GM21737 (cell line): ENCODE measurements at regions not wholly inside any gene's neighbourhood (a gene's known extent, or its start where the extent isn't known, plus 50 kb on each side); places are given as distances from the start of the nearest gene placed in this dataset.
"Not testable (repeated sequence)": the region's sequence is repeated elsewhere in the genome, so short reads cannot be mapped to it uniquely, and the experiment has no call there.

Experiments used
- ATAC-seq: cut with Tn5 transposase; IDR thresholded peaks from one replicate; pipeline ENCODE4 v1.9.1; 2021; ENCODE audit warnings: mild to moderate bottlenecking, moderate library complexity; ENCODE audit not compliant: unreplicated experiment

DNA sequence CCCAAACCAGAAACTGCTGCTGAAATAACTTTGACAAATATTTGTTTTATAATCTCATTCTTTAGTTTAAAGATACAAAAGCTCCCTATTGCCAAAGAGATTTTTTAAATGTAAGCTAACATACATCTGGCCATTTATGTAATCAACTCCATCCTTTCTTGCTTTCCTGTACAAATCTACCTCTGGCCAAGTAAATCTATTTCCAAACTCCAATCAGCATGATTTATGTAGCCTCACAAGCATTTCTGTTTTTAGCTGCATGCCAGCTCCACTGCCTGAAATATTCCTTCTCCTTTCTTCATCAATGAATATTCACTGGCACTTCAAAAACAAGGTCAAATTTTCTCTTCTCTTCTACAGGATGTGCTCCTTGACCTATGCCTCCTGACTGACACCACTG is 80.0 kb downstream of the SHOX2 start:
- no peak for ATAC-seq

DNA sequence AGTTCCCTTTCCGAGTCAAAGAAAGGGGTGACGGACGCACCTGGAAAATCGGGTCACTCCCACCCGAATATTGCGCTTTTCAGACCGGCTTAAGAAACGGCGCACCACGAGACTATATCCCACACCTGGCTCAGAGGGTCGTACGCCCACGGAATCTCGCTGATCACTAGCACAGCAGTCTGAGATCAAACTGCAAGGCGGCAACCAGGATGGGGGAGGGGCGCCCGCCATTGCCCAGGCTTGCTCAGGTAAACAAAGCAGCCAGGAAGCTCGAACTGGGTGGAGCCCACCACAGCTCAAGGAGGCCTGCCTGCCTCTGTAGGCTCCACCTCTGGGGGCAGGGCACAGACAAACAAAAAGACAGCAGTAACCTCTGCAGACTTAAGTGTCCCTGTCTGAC is 86.3 kb downstream of the SHOX2 start:
- not testable (repeated sequence) for ATAC-seq

DNA sequence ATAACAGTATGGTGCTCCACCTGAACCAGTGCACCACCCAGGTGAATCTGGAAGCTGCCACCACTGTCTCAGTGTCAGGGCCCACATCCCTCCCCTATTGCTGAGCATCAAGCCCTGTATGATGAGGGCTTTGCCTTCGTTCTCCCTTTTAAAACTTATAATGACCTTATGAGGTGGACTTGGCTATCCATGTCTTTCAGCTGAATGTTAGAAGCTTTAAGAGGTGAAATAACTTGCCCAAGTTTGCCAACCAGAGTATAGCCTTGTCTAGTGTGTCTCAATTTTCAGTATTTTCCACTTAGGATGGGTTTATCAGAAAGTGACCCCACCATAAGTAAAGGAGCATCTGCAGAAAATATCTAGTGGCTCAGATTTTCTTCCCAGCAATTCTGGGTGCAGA is 87.8 kb downstream of the SHOX2 start:
- ATAC-seq, result no peak

DNA sequence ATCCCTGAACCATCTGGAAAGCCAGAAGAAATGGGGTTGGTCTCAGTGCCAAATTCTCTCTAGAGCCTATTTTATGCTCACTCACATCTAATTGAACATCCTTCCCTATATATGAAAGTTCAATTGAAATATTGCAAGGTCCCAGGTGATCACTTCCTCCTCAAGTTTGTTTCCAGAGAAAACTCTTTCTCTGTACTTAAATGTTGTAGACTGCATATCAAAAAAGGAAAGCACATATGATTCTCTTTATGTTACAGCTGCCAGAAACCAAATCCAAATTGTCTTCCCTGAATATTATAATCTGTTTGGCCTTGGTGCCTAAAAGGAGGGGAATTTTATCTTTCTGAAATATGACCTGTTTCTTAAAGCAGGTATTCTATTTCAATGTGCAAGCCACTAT is 93.3 kb downstream of the SHOX2 start:
- no peak for ATAC-seq

DNA sequence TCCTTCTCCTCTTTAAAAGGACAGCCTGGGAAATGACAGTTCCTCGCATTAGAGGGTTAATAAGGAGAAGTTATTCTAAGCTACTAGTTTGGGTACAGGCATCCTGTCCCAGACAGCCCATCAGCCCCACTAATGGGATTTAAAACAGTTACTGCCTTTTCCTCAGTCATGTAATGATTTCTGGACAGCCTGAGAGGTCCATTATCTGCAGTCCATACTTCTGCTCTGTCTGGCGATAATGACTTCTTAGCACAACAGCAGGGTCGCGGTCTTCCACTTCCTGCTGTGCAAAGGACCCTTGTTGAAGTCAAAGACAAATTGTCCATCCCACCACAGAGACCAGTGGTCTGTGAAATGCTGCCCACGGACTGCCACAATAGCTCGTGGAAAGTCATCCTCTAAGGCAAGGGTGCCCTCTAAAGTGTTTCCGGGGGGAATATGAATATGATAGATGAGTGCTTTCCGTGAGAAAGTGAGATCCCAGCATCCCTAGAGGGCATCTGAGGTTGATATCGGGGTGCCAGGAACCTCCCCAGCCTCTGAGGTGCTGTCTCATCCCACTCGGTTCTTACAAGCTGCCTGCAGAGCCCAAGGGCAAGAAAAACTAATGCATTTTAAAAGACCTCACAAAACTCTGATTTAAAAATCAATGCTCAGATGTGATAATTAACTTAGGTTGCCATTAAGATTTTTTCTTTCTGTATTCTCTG is 100.7 kb downstream of the SHOX2 start:
- no peak for ATAC-seq

DNA sequence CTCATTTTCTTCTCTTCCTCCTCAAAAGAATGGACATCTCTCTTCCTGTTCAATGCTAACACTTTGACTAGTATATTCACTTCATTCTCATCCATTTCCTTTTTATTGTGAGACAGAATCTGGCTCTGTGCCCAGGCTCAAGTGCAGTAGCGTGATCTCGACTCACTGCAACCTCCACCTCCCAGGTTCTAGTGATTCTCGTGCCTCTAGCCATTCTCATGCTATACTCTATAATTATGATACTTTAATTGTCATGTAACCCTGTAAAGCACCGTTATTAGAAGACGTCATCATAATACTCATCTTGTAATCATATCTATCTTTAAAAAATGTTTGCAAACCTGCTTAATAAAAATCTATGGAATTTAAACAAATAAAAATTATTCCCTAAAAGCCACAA is 107.0 kb downstream of the SHOX2 start:
- no peak for ATAC-seq

DNA sequence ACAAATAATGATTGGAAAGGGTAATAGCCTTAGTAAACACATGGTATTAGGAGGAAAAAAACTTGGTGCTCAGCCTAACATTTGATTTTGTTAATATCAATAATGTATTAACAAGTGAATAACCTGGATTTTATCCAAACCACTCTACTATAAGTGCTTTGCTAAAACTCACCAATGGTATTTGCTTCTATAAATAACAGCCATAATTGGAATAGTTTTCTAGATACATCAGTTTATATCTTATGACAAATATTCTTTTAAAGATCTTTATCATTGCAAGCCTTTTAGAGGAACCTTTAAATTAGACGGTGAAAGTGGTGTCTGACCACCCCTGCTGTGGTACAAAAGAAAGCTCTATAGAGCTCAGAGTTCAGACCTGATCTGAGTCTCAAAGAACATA is 123.9 kb downstream of the SHOX2 start:
- no peak for ATAC-seq

DNA sequence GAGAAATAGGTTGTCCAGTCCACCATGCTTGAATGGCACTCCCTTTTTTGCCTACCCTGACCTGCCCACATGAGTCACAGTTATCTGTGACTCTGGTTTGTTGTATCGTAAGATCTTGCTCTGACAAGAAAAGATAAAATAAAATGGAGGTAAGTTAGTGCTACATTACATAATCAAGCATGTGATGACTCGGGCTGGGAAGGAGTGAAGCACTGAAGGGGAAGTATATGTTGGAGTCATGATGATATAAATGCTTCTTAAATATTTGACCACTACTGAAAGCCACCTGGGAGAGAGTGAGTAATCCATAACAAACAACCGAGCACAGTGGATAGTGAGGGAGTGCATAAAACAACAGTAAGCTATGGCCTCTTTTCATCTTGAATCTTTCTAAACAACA is 124.4 kb downstream of the SHOX2 start:
- ATAC-seq, result no peak

DNA sequence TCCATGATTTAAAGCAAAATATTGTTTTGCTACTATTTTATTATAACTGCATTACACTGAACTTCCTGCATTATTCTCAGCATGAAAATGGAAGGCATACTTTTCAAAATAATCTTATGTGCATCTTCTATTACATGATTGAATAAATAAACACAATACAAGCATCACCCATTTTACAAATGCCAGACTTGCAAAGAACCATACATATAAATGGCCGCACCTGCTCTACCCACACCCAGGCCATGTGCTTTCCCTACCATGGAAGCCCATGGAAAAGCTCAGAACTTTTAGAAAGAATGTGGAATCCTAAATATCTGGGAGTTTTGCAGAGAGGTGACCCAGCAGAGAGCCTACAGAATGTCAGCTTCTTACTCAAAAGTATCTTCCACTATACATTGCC is 127.2 kb downstream of the SHOX2 start:
- ATAC-seq, result no peak

DNA sequence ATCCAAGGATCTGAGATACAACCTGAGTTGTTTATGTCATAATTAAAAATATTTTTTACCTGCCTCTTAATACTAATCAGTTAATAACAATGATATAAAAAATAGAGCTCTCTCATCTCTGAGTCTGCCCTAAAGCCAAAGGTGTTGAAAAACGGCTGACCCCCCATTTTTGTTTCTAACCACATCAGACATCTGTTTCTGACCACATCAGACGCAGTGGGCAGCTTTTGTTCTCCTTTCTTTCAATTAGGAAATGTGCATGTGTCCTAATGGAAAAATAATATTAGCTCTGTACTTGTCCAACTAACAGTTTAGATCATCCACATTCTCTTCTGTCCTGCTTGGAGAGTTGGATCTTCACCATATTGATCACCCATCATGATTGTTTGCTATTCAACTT is 144.6 kb downstream of the SHOX2 start:
- no peak for ATAC-seq

DNA sequence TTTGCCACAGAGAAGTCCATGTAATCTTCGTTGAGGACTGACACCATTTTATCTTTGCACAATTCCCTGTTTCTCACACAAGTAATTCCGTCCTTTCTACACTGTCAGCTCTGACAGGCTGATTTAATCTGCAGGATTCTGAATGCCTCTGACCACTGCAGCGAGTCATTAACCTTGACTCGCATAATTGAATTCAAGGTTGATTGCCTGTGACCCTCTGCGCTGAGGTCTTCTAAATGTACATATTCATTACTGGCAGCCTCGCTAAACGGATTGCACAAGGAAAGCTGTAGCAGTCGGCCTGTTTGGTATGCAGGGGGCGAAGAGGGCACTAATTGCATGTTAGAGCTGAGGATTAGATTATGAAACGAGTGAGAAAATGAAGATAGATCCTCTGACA is 147.8 kb downstream of the SHOX2 start:
- no peak for ATAC-seq

DNA sequence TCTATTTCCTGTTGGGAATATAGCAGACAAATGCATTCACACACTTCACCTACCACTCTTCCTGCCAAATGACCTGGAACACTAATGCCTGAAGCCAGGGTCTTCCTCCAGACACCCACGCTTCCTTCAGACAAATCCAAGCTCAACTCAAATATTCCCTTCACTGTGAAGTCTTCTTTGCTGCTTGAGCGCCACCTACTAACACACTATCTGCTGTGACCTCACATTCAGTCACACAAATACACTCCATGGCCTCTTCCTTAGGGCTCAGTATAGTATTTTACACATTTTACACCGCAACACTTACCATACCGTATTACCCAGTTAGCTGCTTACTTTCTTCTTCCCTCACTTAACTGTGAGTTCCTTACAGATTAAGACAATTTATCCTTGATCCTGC is 149.4 kb downstream of the SHOX2 start:
- ATAC-seq, result no peak

DNA sequence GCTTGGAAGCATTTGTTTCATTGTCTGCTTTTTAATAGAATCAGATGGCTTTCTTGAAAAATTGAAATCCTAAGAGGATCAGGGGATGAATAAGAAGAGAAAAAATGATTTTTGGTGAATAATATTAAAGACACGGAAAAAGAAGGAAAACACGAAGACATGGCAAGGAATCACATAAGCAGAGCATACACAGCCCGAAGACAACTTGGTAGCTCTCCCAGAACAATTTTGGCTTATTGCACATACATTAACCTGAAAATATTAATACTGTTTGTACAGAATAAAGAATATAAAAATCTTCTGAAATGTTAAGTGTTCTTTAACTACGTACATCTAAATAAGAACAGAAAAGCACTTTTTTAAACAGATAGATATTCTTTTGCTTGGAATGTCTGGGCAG is 150.0 kb downstream of the SHOX2 start:
- no peak for ATAC-seq

DNA sequence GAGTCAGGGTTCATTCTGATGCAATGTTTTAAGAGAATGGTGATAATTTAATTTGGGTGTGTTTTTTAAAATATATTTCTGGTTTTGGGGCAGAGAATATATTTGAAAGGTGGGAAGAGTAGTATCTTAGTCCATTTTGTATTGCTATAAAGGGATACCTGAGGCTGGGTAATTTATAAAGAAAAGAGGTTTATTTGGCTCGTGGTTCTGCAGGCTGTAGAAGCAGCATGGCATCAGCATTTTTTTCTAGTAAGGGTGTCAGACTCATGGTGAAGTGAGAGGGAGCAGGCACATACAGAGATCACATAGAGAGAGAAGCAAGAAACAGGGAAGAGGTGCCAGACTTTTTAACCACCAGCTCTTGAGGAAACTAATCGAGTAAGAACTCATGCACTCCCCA is 152.7 kb downstream of the SHOX2 start:
- ATAC-seq, result no peak

DNA sequence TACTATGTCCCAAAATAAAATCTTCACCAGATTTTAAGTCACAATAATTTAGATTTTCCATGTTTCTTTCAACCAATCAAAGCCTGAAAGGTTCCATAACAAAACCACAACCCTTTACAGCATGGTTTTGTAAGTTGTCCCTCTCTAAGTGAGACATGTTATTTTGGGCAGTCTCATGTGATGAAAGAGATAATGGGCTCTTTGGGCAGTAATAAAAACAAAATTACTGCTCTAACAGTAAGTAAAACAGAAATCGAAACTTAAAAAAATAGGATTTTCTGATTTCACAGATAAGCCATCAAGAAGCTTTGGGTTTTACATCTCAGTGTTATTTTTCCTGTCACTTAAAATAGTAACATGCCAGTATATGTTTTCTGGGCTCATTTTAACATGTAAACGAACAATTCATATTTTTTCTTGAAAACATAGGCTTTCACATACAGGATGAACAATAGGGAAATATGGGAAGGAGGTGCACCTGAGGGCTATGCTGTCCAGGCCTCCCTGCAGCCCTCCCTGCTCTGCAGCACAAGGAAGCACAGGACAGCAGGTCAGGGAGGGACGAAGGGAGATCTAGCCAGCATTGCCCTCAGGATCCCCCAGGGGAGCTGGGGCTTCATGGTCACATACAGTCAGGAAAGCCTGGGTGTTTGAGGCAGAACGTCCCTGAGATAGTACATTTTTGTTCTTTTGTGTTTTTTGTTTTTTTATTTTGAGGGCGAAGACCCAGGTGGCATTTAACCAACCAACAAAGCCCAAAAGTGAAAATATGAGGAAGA is 157.4 kb downstream of the SHOX2 start:
- no peak for ATAC-seq

DNA sequence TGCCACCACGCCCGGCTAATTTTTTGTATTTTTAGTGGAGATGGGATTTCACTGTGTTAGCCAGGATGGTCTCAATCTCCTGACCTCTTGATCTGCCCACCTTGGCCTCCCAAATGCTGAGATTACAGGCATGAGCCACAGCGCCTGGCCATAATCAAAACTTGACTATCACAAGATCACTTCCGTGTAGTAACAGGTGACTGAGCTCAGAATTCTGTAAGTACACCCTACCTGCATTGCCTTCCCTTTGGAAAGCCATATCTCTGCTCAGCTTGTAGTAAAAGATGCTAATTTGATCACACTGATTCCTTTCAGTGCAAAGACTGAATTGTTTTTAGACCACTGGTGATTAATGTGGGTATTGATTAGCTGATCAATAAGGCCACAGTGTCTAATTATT is 167.1 kb downstream of the SHOX2 start:
- ATAC-seq, result no peak

DNA sequence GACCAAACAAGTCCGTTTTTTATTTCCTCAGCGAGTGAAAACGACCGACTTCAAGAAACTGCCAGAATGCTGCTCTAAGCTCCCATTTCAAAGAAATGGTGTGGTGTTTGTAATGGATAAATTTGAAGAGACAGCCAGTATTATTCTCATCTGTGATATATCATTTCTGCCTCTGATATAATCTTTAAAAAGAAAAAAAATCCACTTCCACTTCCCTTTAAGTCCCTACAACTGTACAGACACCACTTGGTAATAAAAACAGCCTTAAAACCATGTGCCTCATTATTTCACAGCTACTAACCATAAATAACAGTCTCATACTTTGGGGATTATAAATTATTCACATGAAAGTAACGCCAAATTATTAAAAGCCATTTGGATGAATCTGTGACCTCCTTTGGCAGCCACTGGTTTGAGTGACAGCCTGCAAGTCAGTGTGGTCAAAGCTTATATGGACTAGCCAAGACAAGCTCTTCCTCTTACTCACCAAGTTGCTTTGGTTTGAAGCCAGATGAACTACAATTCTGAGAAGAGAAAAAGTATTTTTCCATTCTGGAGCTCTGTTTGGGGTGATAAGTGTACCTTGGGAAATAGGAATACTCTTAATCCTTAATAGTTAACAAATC is 168.0 kb downstream of the SHOX2 start:
- no peak for ATAC-seq

DNA sequence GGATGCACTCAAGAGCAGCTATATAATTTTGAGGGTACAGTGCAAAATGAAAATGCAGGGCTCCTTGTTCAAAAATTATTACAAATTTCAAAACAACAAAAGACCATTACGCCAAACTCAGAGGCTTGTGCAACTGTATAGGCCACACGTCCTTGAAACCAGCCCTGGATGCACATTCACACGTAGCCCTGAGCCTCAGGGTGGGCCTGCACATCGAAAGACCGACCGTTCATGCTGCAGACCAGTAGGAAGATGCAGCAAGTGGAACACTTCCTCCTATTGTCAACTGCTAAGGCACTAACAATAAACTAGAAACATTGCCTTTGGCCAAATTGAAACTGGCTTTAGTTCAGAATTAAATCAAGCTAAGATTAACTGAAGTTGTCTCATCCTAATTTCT is 174.7 kb downstream of the SHOX2 start:
- ATAC-seq, result no peak

DNA sequence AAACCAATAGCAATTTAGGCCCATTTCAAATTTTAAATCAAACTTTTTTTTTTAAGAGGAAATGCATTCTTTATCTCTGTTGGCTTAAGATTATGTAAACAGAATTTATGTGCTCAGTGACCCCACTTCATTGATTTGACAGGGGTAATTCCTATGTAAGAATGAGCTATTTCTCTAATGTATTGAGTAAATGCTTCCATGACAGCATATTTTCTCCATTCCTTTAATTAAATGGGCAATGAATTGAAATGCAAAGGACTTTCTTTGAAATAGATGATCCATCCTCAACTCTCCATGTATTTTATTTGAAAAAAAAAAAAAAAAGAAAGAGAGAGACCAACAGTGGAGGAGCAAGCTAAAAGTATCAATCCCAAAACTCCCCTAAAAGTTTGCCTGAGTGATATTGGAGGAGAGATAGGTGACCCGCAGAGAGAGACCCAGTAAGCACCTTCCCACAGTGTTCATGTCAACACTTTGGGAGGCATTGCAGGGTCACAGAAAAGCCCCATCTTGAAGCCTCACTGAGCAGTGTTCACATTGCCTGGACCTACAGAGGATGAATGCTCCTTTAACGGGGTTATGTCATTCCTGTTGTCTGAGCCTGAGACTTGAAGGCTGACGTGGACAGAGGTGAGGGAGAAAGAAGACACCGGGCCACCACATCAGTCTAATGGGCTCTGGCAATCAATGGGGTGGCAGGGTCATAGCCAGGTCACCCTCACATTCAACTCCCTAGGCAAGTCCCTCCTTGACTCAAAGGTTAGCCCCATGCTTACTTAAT is 176.0 kb downstream of the SHOX2 start:
- ATAC-seq, result no peak

DNA sequence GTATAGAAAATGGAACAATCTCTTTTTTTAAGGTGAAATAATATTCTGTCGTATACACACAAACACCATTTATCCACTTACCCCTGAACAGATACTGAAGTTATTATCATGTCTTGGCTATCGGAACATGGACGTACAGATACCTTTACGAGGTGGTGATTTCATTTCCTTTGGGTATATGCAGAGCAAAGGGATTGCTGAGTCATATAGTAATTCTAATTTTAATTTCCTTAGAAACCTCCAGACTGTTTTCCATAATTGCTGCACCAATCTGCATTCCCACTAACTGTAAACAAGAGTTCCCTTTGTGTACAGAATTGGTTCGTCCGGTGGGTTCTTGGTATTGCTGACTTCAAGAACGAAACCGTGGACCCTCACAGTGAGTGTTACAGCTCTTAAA is 179.4 kb downstream of the SHOX2 start:
- no peak for ATAC-seq

DNA sequence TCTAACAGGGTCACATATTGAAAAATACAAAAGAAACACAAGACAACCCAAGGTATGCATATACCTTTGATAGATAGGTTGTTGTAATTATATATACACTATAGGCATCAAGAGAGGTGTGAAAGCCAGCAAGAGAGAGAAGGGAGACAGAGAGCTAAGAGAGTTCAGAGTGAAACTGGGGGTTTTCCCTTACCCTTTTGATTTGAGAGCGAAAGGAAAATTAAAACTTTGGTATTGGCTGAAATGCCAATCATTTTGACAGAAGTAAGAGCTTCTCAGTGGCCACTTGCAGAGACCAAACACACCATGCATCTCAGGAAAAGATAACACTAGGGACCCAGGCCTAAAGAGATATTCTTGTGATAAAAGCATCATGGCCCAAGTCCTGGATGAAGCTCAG is 183.6 kb downstream of the SHOX2 start:
- no peak for ATAC-seq
